ENCODE measurements at regions not wholly inside any gene's neighbourhood (a gene's known extent, or its start where the extent isn't known, plus 50 kb on each side); places are given as distances from the start of the nearest gene placed in this dataset.

- no peak for TF ChIP-seq CTCF (IDR thresholded peaks at IDR 0.05; ENCODE audit: low read length, missing control alignments)
- DNase-seq (ENCODE audit: low read depth), result no peak
- H3K4me3 ChIP-seq (replicated peaks; ENCODE audit: low read depth, low read length), result no peak overlapping the region
Observed at GRCh38 chr16:22751104-22751667, 62.8 kb upstream of the HS3ST2 start.

GRCh38 chr16:22751685-22752084 lies 62.3 kb upstream of the HS3ST2 start:
- H3K4me3 ChIP-seq (replicated peaks; ENCODE audit: low read depth, low read length), result no peak overlapping the region
- no peak for TF ChIP-seq CTCF (IDR thresholded peaks at IDR 0.05; ENCODE audit: low read length, missing control alignments)
- no peak for DNase-seq (ENCODE audit: low read depth)

- TF ChIP-seq CTCF (IDR thresholded peaks at IDR 0.05; ENCODE audit: low read length, missing control alignments), result no peak
- DNase-seq (ENCODE audit: low read depth), result no peak
- no peak overlapping the region for H3K4me3 ChIP-seq (replicated peaks; ENCODE audit: low read depth, low read length)
Observed at GRCh38 chr16:22753451-22753850, 60.5 kb upstream of the HS3ST2 start.

- DNase-seq (ENCODE audit: low read depth), result no peak
- no peak overlapping the region for H3K4me3 ChIP-seq (replicated peaks; ENCODE audit: low read depth, low read length)
- TF ChIP-seq CTCF (IDR thresholded peaks at IDR 0.05; ENCODE audit: low read length, missing control alignments), result no peak
Observed at GRCh38 chr16:22754577-22754976, 59.4 kb upstream of the HS3ST2 start.

GRCh38 chr16:22757202-22757601 lies 56.8 kb upstream of the HS3ST2 start:
- DNase-seq (ENCODE audit: low read depth), result no peak
- no peak overlapping the region for H3K4me3 ChIP-seq (replicated peaks; ENCODE audit: low read depth, low read length)
- no peak for TF ChIP-seq CTCF (IDR thresholded peaks at IDR 0.05; ENCODE audit: low read length, missing control alignments)

GRCh38 chr16:22762486-22762885 lies 51.5 kb upstream of the HS3ST2 start:
- H3K4me3 ChIP-seq (replicated peaks; ENCODE audit: low read depth, low read length), result no peak overlapping the region
- no peak for DNase-seq (ENCODE audit: low read depth)
- no peak for TF ChIP-seq CTCF (IDR thresholded peaks at IDR 0.05; ENCODE audit: low read length, missing control alignments)

- DNase-seq (ENCODE audit: low read depth), result no peak
- no peak for TF ChIP-seq CTCF (IDR thresholded peaks at IDR 0.05; ENCODE audit: low read length, missing control alignments)
Observed at GRCh38 chr16:22763437-22764080, 50.4 kb upstream of the HS3ST2 start.

More at GRCh38 chr16:22763437-22764080, 50.4 kb upstream of the HS3ST2 start:
- H3K4me3 ChIP-seq (replicated peaks; ENCODE audit: low read depth, low read length), result no peak overlapping the region

Measured in fibroblast of pulmonary artery (primary cell).